H9 (cell line): ENCODE measurements at regions not wholly inside any gene's neighbourhood (a gene's known extent, or its start where the extent isn't known, plus 50 kb on each side); places are given as distances from the start of the nearest gene placed in this dataset.

Experiments
- DNase-seq: peaks from one replicate; pipeline ENCODE4 v3.0.0-alpha.2; 2017
- H2AFZ ChIP-seq: one replicate; pipeline ENCODE4 v1.6.1; 2013; ENCODE audit warnings: mild to moderate bottlenecking, low read length, control low read depth, moderate library complexity
- H2AK5ac ChIP-seq: 2 replicates; pipeline ENCODE4 v1.6.1; 2013; ENCODE audit warnings: low read length, control low read depth, mixed read lengths; ENCODE audit not compliant: insufficient read length
- H2BK120ac ChIP-seq: one replicate; pipeline ENCODE4 v1.6.1; 2013; ENCODE audit warnings: low read depth, mild to moderate bottlenecking, low read length, control low read depth, inconsistent platforms; ENCODE audit not compliant: poor library complexity, severe bottlenecking
- H2BK12ac ChIP-seq: 2 replicates; pipeline ENCODE4 v1.6.1; 2013; ENCODE audit warnings: low read length, control low read depth, mixed read lengths, low read depth; ENCODE audit not compliant: insufficient read length
- H2BK15ac ChIP-seq: 2 replicates; pipeline ENCODE4 v1.6.1; 2013; ENCODE audit warnings: low read depth, low read length, control low read depth
- H2BK20ac ChIP-seq: one replicate; pipeline ENCODE4 v1.6.1; 2013; ENCODE audit warnings: low read depth, mild to moderate bottlenecking, low read length, control low read depth, inconsistent platforms; ENCODE audit not compliant: poor library complexity, severe bottlenecking
- H2BK5ac ChIP-seq: 2 replicates; pipeline ENCODE4 v1.6.1; 2013; ENCODE audit warnings: low read length, control low read depth, mixed read lengths; ENCODE audit not compliant: insufficient read length
- H3K14ac ChIP-seq: 2 replicates; pipeline ENCODE4 v1.6.1; 2013; ENCODE audit warnings: low read length, control low read depth; ENCODE audit not compliant: insufficient read depth
- H3K18ac ChIP-seq: 2 replicates; pipeline ENCODE4 v1.6.1; 2013; ENCODE audit warnings: low read depth, mild to moderate bottlenecking, mixed read lengths, low read length, control low read depth; ENCODE audit not compliant: insufficient read length
- H3K23ac ChIP-seq: 2 replicates; pipeline ENCODE4 v1.6.1; 2013; ENCODE audit warnings: low read length, control low read depth, mixed read lengths, low read depth; ENCODE audit not compliant: insufficient read length
- H3K23me2 ChIP-seq: 2 replicates; pipeline ENCODE4 v1.6.1; 2013; ENCODE audit warnings: low read depth, mild to moderate bottlenecking, mixed read lengths, low read length, control low read depth; ENCODE audit not compliant: insufficient read length, poor library complexity, severe bottlenecking
- H3K27ac ChIP-seq: 2 replicates; pipeline ENCODE4 v1.5.1; 2013; ENCODE audit warnings: low read length, control low read depth, mixed read lengths, low read depth; ENCODE audit not compliant: insufficient read length
- H3K27me3 ChIP-seq: 2 replicates; pipeline ENCODE4 v1.6.1; 2013; ENCODE audit warnings: low read length, control low read depth, inconsistent platforms; ENCODE audit not compliant: insufficient read depth
- H3K4ac ChIP-seq: 2 replicates; pipeline ENCODE4 v1.6.1; 2013; ENCODE audit warnings: low read depth, mild to moderate bottlenecking, control low read depth, inconsistent platforms, low read length, moderate library complexity
- H3K4me1 ChIP-seq: 2 replicates; pipeline ENCODE4 v1.6.1; 2013; ENCODE audit warnings: low read length, control low read depth, inconsistent platforms; ENCODE audit not compliant: insufficient read depth
- H3K4me2 ChIP-seq: 2 replicates; pipeline ENCODE4 v1.6.1; 2013; ENCODE audit warnings: low read length, control low read depth, mixed read lengths; ENCODE audit not compliant: insufficient read length, insufficient read depth
- H3K56ac ChIP-seq: 2 replicates; pipeline ENCODE4 v1.6.1; 2013; ENCODE audit warnings: low read depth, mild to moderate bottlenecking, mixed read lengths, low read length, control low read depth; ENCODE audit not compliant: insufficient read length
- H3K79me1 ChIP-seq: 2 replicates; pipeline ENCODE4 v1.6.1; 2013; ENCODE audit warnings: low read depth, mild to moderate bottlenecking, moderate library complexity, low read length, control low read depth, inconsistent platforms; ENCODE audit not compliant: insufficient read depth, poor library complexity, severe bottlenecking
- H3K79me2 ChIP-seq: 2 replicates; pipeline ENCODE4 v1.6.1; 2013; ENCODE audit warnings: low read length, control low read depth, inconsistent platforms; ENCODE audit not compliant: insufficient read depth
- H3K9ac ChIP-seq: 2 replicates; pipeline ENCODE4 v1.6.1; 2013; ENCODE audit warnings: low read length, control low read depth, mixed read lengths; ENCODE audit not compliant: insufficient read length; ENCODE audit errors: extremely low read depth
- H3K9me3 ChIP-seq: one replicate; pipeline ENCODE4 v1.6.1; 2013; ENCODE audit warnings: low read depth, low read length, inconsistent platforms; ENCODE audit not compliant: control insufficient read depth
- H3T11ph ChIP-seq: one replicate; pipeline ENCODE4 v1.6.1; 2013; ENCODE audit warnings: mild to moderate bottlenecking, low read length, control low read depth, inconsistent platforms
- H4K20me1 ChIP-seq: one replicate; pipeline ENCODE4 v1.6.1; 2013; ENCODE audit not compliant: control insufficient read depth, insufficient read length, insufficient read depth
- H4K5ac ChIP-seq: 2 replicates; pipeline ENCODE4 v1.6.1; 2013; ENCODE audit warnings: low read depth, mild to moderate bottlenecking, mixed read lengths, low read length, control low read depth; ENCODE audit not compliant: insufficient read length
- H4K8ac ChIP-seq: replicated peaks from 2 replicates; pipeline ENCODE4 v1.6.1; 2013; ENCODE audit warnings: low read length, control low read depth, mixed read lengths, low read depth; ENCODE audit not compliant: insufficient read length
- H4K91ac ChIP-seq: 2 replicates; pipeline ENCODE4 v1.6.1; 2013; ENCODE audit warnings: low read depth, mild to moderate bottlenecking, moderate library complexity, mixed read lengths, low read length, control low read depth; ENCODE audit not compliant: insufficient read length
- H3K27ac Mint-ChIP-seq, 3 experiments: 2 replicates in 2 of 3; 3 replicates in 1 of 3; pipeline ENCODE4 v1.8.0; 2020 to 2021; ENCODE audit warnings: mixed read lengths in 3 of 3, mild to moderate bottlenecking in 1 of 3, moderate library complexity in 1 of 3
- H3K27me3 Mint-ChIP-seq: 2 replicates; pipeline ENCODE4 v1.8.0; 2021; ENCODE audit warnings: low read depth, mild to moderate bottlenecking, moderate library complexity, mixed read lengths
- H3K36me3 Mint-ChIP-seq, 3 experiments: 2 replicates in 2 of 3; 3 replicates in 1 of 3; pipeline ENCODE4 v1.8.0; 2020 to 2021; ENCODE audit warnings: low read depth in 3 of 3, mixed read lengths in 3 of 3; ENCODE audit not compliant: insufficient read depth in 1 of 3
- H3K4me1 Mint-ChIP-seq, 2 experiments: 2 replicates each; pipeline ENCODE4 v1.8.0; 2020; ENCODE audit warnings: mixed read lengths in 2 of 2
- H3K4me3 Mint-ChIP-seq, 2 experiments: 2 replicates in 1 of 2; 3 replicates in 1 of 2; pipeline ENCODE4 v1.8.0; 2020 to 2021; ENCODE audit warnings: mild to moderate bottlenecking in 2 of 2, mixed read lengths in 2 of 2, moderate library complexity in 1 of 2
- H3K9me3 Mint-ChIP-seq, 2 experiments: 2 replicates in 1 of 2; 3 replicates in 1 of 2; pipeline ENCODE4 v1.8.0; 2020; ENCODE audit warnings: mild to moderate bottlenecking in 2 of 2, mixed read lengths in 2 of 2, moderate library complexity in 1 of 2
- WGBS: extraction: QIAGEN DNeasy Blood & Tissue Kit; methylation state at CpG from one replicate; pipeline ENCODE4 v1.1.7; 2013; ENCODE audit warnings: missing lambda C conversion rate, low lambda C conversion rate, mixed read lengths; ENCODE audit not compliant: insufficient read length; ENCODE audit errors: extremely low coverage; 5-methylcytosine and 5-hydroxymethylcytosine counted together
- TF ChIP-seq, protein P1 (sequence below): fragments of 200-600 bp; sonication (generic); conservative IDR thresholded peaks from 3 replicates; pipeline ENCODE4 v1.8.0; 2021; ENCODE audit warnings: antibody characterized with exemption, mild to moderate bottlenecking

DNA sequence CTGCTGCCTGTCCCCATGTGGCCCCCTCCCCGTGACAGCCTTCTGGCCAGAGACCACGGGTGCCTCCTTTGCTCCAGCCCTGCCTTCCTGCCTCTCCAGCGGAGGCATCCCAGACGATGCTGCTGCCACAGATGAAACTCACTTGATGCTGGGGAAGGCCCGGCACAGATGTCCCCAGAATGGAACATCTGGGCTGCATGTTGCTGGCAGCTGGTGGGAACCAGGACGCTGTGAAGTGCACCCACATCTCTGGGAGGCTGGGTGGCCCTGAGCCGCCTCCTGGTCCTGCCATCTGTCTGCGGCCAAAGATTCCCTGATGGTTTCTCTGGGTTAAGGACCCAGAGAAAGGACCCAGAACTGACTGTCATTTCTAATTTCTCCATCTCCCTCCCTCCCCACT lies 51.9 kb upstream of the PTPRS start:
- H4K5ac ChIP-seq: no peak overlapping the region
- no peak overlapping the region for H3K4ac ChIP-seq
- H2AK5ac ChIP-seq: no peak overlapping the region
- no peak overlapping the region for H3K56ac ChIP-seq
- no peak overlapping the region for H3K27ac ChIP-seq
- Mint-ChIP-seq H3K27me3 (peaks cover 63% of the 10 kb centered on the region), H3K36me3 (0 out of 7 replicates have a peak, but pooled peaks cover 0 to 3% (median 0%) of the 10 kb centered on the region in 3 experiments), H3K4me3 (no peak overlapping the region), H3K27ac (no peak overlapping the region), H3K4me1 (peaks cover 19 to 33% of the 10 kb centered on the region in 2 experiments), H3K9me3 (peaks cover 12 to 13% of the 10 kb centered on the region in 2 experiments)
- no peaks in the 10 kb centered on the region for H4K20me1 ChIP-seq
- no peak overlapping the region for H4K8ac ChIP-seq
- no peak for DNase-seq
- H3K4me2 ChIP-seq: no peak overlapping the region
- H3K23ac ChIP-seq: no peak overlapping the region
- H2BK12ac ChIP-seq: no peak overlapping the region
- H3K79me1 ChIP-seq: no peaks in the 10 kb centered on the region
- no peaks in the 10 kb centered on the region for H3K23me2 ChIP-seq
- H2AFZ ChIP-seq: no peak overlapping the region
- no peak overlapping the region for H3K18ac ChIP-seq
- no peak overlapping the region for H2BK20ac ChIP-seq
- H3K14ac ChIP-seq: no peak overlapping the region
- TF ChIP-seq, protein P1, sequence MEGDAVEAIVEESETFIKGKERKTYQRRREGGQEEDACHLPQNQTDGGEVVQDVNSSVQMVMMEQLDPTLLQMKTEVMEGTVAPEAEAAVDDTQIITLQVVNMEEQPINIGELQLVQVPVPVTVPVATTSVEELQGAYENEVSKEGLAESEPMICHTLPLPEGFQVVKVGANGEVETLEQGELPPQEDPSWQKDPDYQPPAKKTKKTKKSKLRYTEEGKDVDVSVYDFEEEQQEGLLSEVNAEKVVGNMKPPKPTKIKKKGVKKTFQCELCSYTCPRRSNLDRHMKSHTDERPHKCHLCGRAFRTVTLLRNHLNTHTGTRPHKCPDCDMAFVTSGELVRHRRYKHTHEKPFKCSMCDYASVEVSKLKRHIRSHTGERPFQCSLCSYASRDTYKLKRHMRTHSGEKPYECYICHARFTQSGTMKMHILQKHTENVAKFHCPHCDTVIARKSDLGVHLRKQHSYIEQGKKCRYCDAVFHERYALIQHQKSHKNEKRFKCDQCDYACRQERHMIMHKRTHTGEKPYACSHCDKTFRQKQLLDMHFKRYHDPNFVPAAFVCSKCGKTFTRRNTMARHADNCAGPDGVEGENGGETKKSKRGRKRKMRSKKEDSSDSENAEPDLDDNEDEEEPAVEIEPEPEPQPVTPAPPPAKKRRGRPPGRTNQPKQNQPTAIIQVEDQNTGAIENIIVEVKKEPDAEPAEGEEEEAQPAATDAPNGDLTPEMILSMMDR: no peak
- H3K4me1 ChIP-seq: no peaks in the 10 kb centered on the region
- H4K91ac ChIP-seq: no peak overlapping the region
- no peak overlapping the region for H2BK15ac ChIP-seq
- H3K27me3 ChIP-seq: no peaks in the 10 kb centered on the region
- no peaks in the 10 kb centered on the region for H3K9me3 ChIP-seq
- no peak overlapping the region for H3K9ac ChIP-seq
- no peak overlapping the region for H3T11ph ChIP-seq
- H2BK5ac ChIP-seq: no peak overlapping the region
- WGBS: no CpG with 5 or more reads among the region's 8 CpGs
- no peaks in the 10 kb centered on the region for H3K79me2 ChIP-seq
- H2BK120ac ChIP-seq: no peak overlapping the region
